HEK293 (cell line): ENCODE measurements at regions not wholly inside any gene's neighbourhood (a gene's known extent, or its start where the extent isn't known, plus 50 kb on each side); places are given as distances from the start of the nearest gene placed in this dataset.

Source experiments
- CTCF ChIA-PET: fragments of 350-600 bp; formaldehyde crosslinking; extraction: SDS; loops from one replicate; lab custom pipeline; 2021; ENCODE audit warnings: antibody characterized with exemption; lab: Yijun Ruan, JAX
- POLR2A ChIA-PET: fragments of 300-600 bp; formaldehyde crosslinking; extraction: SDS; loops from one replicate; lab custom pipeline; 2020; ENCODE audit warnings: antibody characterized with exemption, inconsistent platforms; lab: Yijun Ruan, JAX
- H3K27ac ChIP-seq: fragments of 200-500 bp; sonication (Bioruptor generic); 2 replicates; pipeline ENCODE4 v1.5.1; 2014; ENCODE audit warnings: low read depth, low read length, control low read depth, inconsistent platforms; ENCODE audit errors: extremely low read depth
- H3K36me3 ChIP-seq, 2 experiments: fragments of 200-500 bp in 1 of 2; sonication (Bioruptor generic) in 1 of 2; 1 replicate in 1 of 2; 2 replicates in 1 of 2; pipeline ENCODE4 v1.5.1; 2014 to 2017; ENCODE audit warnings: inconsistent platforms in 2 of 2, low read length in 2 of 2; ENCODE audit not compliant: control insufficient read depth in 2 of 2, insufficient read depth in 1 of 2
- H3K4me1 ChIP-seq: fragments of 200-500 bp; sonication (Bioruptor generic); 2 replicates; pipeline ENCODE4 v1.5.1; 2014; ENCODE audit warnings: mild to moderate bottlenecking, low read length, inconsistent platforms; ENCODE audit not compliant: control insufficient read depth, insufficient read depth
- H3K4me3 ChIP-seq: 2 replicates; pipeline ENCODE4 v1.5.1; 2011; ENCODE audit warnings: low read depth, mild to moderate bottlenecking, control low read depth, low read length, moderate library complexity
- H3K9me3 ChIP-seq: fragments of 200-500 bp; sonication (Bioruptor generic); 2 replicates; pipeline ENCODE4 v1.5.1; 2014; ENCODE audit warnings: low read depth, low read length, inconsistent platforms; ENCODE audit not compliant: control insufficient read depth, insufficient read depth
- CTCF ChIP-seq: fragments of 450-650 bp; formaldehyde crosslinking; IDR thresholded peaks from 2 replicates; pipeline ENCODE4 v1.5.1; 2016; ENCODE audit warnings: missing biosample characterization, missing genetic modification characterization
- IKZF3 ChIP-seq: fragments of 450-650 bp; IDR thresholded peaks from 2 replicates; pipeline ENCODE4 v1.5.0; 2018; ENCODE audit warnings: missing biosample characterization, mild to moderate bottlenecking, missing genetic modification characterization, moderate library complexity
- PRDM1 ChIP-seq: fragments of 450-650 bp; formaldehyde crosslinking; IDR thresholded peaks from 2 replicates; pipeline ENCODE4; 2016; ENCODE audit warnings: missing biosample characterization, missing genetic modification characterization
- TCF7L2 ChIP-seq: IDR thresholded peaks from 2 replicates; pipeline ENCODE4 v1.6.1; 2011; ENCODE audit warnings: low read depth, mild to moderate bottlenecking, inconsistent platforms, low read length, moderate library complexity, borderline replicate concordance
- ZBTB7A ChIP-seq: fragments of 450-650 bp; formaldehyde crosslinking; IDR thresholded peaks from 2 replicates; pipeline ENCODE4 v1.5.1; 2016; ENCODE audit warnings: low read depth, missing biosample characterization, missing genetic modification characterization
- ZFHX2 ChIP-seq: fragments of 450-650 bp; formaldehyde crosslinking; conservative IDR thresholded peaks from 2 replicates; pipeline ENCODE4 v1.5.1; 2016; ENCODE audit warnings: missing biosample characterization, missing genetic modification characterization
- ZFP41 ChIP-seq: fragments of 450-650 bp; formaldehyde crosslinking; IDR thresholded peaks from 2 replicates; pipeline ENCODE4 v1.5.1; 2016; ENCODE audit warnings: missing biosample characterization, missing genetic modification characterization, borderline replicate concordance
- ZNF16 ChIP-seq: fragments of 450-650 bp; formaldehyde crosslinking; IDR thresholded peaks from 2 replicates; pipeline ENCODE4 v1.5.1; 2016; ENCODE audit warnings: low read depth, missing biosample characterization, missing genetic modification characterization
- ZNF223 ChIP-seq: fragments of 450-650 bp; formaldehyde crosslinking; IDR thresholded peaks from 2 replicates; pipeline ENCODE4 v1.5.1; 2016; ENCODE audit warnings: missing biosample characterization, missing genetic modification characterization
- ZNF24 ChIP-seq: fragments of 450-650 bp; formaldehyde crosslinking; IDR thresholded peaks from 2 replicates; pipeline ENCODE4 v1.5.1; 2016; ENCODE audit warnings: missing biosample characterization, missing genetic modification characterization
- ZNF513 ChIP-seq: fragments of 450-650 bp; IDR thresholded peaks from 2 replicates; pipeline ENCODE4 v1.5.1; 2018; ENCODE audit warnings: missing biosample characterization, missing genetic modification characterization
- ZNF544 ChIP-seq: fragments of 450-650 bp; formaldehyde crosslinking; IDR thresholded peaks from 2 replicates; pipeline ENCODE4 v1.5.0; 2017; ENCODE audit warnings: missing biosample characterization, missing genetic modification characterization
- ZNF549 ChIP-seq: fragments of 450-650 bp; IDR thresholded peaks from 2 replicates; pipeline ENCODE4 v1.5.1; 2018; ENCODE audit warnings: missing biosample characterization, missing genetic modification characterization, mild to moderate bottlenecking, inconsistent platforms, moderate library complexity
- ZNF629 ChIP-seq: fragments of 450-650 bp; formaldehyde crosslinking; IDR thresholded peaks from 2 replicates; pipeline ENCODE4 v1.5.1; 2017; ENCODE audit warnings: missing biosample characterization, missing genetic modification characterization
- ZNF777 ChIP-seq: fragments of 450-650 bp; formaldehyde crosslinking; IDR thresholded peaks from 2 replicates; pipeline ENCODE4 v1.5.1; 2017; ENCODE audit warnings: missing biosample characterization, missing genetic modification characterization, borderline replicate concordance
- TF ChIP-seq, protein P1 (sequence below): fragments of 450-650 bp; formaldehyde crosslinking; IDR thresholded peaks from 2 replicates; pipeline ENCODE4 v1.5.1; 2017; ENCODE audit warnings: missing biosample characterization, missing genetic modification characterization
- TF ChIP-seq, protein P2 (sequence below): fragments of 450-650 bp; formaldehyde crosslinking; IDR thresholded peaks from 2 replicates; pipeline ENCODE4 v1.5.1; 2016; ENCODE audit warnings: missing biosample characterization, missing genetic modification characterization, borderline replicate concordance
- TF ChIP-seq, protein P3 (sequence below): fragments of 450-650 bp; formaldehyde crosslinking; IDR thresholded peaks from 2 replicates; pipeline ENCODE4 v1.5.1; 2016; ENCODE audit warnings: missing biosample characterization, missing genetic modification characterization, low read depth
- TF ChIP-seq, protein P4 (sequence below): fragments of 450-650 bp; formaldehyde crosslinking; IDR thresholded peaks from 2 replicates; pipeline ENCODE4 v1.5.1; 2017; ENCODE audit warnings: missing biosample characterization, missing genetic modification characterization
- TF ChIP-seq, protein P5 (sequence below): fragments of 450-650 bp; formaldehyde crosslinking; IDR thresholded peaks from 2 replicates; pipeline ENCODE4 v1.5.1; 2017; ENCODE audit warnings: missing biosample characterization, missing genetic modification characterization

DNA sequence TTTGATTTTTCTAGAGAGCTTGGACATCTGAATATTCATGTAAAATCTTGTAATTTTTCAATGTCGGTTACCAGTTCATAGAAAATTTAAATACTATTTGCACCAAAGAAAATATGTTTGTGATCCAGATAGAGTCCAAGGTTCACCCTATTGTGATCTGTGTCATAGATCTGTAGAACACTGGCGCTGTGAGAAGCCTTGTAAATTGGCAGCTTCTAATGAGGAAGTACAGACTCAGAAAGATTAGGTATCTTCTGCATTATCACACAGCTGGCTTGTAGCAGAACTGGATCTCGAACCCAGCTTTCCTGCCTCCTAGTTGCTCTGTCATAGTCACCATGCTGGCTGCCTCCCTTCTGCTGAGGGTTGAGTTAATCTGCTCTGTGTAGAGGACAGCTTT is 106.5 kb upstream of the PAK3 start:
- no peaks in the 10 kb centered on the region for H3K9me3 ChIP-seq
- no peak for TF ChIP-seq ZBTB7A (tag by site-specific recombination)
- no peak for TF ChIP-seq ZNF777
- TF ChIP-seq, protein P1, sequence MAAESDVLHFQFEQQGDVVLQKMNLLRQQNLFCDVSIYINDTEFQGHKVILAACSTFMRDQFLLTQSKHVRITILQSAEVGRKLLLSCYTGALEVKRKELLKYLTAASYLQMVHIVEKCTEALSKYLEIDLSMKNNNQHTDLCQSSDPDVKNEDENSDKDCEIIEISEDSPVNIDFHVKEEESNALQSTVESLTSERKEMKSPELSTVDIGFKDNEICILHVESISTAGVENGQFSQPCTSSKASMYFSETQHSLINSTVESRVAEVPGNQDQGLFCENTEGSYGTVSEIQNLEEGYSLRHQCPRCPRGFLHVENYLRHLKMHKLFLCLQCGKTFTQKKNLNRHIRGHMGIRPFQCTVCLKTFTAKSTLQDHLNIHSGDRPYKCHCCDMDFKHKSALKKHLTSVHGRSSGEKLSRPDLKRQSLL (tag by site-specific recombination) = no peak
- TF ChIP-seq ZNF16 (tag by site-specific recombination) = no peak
- TF ChIP-seq PRDM1 (tag by site-specific recombination) = no peak
- TF ChIP-seq IKZF3 = no peak
- TF ChIP-seq, protein P2, sequence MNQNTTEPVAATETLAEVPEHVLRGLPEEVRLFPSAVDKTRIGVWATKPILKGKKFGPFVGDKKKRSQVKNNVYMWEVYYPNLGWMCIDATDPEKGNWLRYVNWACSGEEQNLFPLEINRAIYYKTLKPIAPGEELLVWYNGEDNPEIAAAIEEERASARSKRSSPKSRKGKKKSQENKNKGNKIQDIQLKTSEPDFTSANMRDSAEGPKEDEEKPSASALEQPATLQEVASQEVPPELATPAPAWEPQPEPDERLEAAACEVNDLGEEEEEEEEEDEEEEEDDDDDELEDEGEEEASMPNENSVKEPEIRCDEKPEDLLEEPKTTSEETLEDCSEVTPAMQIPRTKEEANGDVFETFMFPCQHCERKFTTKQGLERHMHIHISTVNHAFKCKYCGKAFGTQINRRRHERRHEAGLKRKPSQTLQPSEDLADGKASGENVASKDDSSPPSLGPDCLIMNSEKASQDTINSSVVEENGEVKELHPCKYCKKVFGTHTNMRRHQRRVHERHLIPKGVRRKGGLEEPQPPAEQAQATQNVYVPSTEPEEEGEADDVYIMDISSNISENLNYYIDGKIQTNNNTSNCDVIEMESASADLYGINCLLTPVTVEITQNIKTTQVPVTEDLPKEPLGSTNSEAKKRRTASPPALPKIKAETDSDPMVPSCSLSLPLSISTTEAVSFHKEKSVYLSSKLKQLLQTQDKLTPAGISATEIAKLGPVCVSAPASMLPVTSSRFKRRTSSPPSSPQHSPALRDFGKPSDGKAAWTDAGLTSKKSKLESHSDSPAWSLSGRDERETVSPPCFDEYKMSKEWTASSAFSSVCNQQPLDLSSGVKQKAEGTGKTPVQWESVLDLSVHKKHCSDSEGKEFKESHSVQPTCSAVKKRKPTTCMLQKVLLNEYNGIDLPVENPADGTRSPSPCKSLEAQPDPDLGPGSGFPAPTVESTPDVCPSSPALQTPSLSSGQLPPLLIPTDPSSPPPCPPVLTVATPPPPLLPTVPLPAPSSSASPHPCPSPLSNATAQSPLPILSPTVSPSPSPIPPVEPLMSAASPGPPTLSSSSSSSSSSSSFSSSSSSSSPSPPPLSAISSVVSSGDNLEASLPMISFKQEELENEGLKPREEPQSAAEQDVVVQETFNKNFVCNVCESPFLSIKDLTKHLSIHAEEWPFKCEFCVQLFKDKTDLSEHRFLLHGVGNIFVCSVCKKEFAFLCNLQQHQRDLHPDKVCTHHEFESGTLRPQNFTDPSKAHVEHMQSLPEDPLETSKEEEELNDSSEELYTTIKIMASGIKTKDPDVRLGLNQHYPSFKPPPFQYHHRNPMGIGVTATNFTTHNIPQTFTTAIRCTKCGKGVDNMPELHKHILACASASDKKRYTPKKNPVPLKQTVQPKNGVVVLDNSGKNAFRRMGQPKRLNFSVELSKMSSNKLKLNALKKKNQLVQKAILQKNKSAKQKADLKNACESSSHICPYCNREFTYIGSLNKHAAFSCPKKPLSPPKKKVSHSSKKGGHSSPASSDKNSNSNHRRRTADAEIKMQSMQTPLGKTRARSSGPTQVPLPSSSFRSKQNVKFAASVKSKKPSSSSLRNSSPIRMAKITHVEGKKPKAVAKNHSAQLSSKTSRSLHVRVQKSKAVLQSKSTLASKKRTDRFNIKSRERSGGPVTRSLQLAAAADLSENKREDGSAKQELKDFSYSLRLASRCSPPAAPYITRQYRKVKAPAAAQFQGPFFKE (tag by site-specific recombination) = no peak
- TF ChIP-seq ZNF223 (tag by site-specific recombination) = no peak
- TF ChIP-seq, protein P3, sequence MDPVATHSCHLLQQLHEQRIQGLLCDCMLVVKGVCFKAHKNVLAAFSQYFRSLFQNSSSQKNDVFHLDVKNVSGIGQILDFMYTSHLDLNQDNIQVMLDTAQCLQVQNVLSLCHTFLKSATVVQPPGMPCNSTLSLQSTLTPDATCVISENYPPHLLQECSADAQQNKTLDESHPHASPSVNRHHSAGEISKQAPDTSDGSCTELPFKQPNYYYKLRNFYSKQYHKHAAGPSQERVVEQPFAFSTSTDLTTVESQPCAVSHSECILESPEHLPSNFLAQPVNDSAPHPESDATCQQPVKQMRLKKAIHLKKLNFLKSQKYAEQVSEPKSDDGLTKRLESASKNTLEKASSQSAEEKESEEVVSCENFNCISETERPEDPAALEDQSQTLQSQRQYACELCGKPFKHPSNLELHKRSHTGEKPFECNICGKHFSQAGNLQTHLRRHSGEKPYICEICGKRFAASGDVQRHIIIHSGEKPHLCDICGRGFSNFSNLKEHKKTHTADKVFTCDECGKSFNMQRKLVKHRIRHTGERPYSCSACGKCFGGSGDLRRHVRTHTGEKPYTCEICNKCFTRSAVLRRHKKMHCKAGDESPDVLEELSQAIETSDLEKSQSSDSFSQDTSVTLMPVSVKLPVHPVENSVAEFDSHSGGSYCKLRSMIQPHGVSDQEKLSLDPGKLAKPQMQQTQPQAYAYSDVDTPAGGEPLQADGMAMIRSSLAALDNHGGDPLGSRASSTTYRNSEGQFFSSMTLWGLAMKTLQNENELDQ = no peak
- no peak for TF ChIP-seq ZNF549 (tag by site-specific recombination)
- TF ChIP-seq ZNF24 (tag by site-specific recombination) = no peak
- TF ChIP-seq ZFP41 = no peak
- TF ChIP-seq, protein P4, sequence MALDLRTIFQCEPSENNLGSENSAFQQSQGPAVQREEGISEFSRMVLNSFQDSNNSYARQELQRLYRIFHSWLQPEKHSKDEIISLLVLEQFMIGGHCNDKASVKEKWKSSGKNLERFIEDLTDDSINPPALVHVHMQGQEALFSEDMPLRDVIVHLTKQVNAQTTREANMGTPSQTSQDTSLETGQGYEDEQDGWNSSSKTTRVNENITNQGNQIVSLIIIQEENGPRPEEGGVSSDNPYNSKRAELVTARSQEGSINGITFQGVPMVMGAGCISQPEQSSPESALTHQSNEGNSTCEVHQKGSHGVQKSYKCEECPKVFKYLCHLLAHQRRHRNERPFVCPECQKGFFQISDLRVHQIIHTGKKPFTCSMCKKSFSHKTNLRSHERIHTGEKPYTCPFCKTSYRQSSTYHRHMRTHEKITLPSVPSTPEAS (tag by site-specific recombination) = no peak
- TF ChIP-seq ZFHX2 (tag by site-specific recombination) = no peak
- TF ChIP-seq CTCF (tag by site-specific recombination) = no peak
- TF ChIP-seq TCF7L2 = no peak
- TF ChIP-seq ZNF544 = no peak
- TF ChIP-seq, protein P5, sequence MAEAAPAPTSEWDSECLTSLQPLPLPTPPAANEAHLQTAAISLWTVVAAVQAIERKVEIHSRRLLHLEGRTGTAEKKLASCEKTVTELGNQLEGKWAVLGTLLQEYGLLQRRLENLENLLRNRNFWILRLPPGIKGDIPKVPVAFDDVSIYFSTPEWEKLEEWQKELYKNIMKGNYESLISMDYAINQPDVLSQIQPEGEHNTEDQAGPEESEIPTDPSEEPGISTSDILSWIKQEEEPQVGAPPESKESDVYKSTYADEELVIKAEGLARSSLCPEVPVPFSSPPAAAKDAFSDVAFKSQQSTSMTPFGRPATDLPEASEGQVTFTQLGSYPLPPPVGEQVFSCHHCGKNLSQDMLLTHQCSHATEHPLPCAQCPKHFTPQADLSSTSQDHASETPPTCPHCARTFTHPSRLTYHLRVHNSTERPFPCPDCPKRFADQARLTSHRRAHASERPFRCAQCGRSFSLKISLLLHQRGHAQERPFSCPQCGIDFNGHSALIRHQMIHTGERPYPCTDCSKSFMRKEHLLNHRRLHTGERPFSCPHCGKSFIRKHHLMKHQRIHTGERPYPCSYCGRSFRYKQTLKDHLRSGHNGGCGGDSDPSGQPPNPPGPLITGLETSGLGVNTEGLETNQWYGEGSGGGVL (tag by site-specific recombination) = no peak
- no peak for TF ChIP-seq ZNF629
- no peak for TF ChIP-seq ZNF513
- CTCF ChIA-PET = interaction anchor here (0.7 to 1.7 kb wide), 3 partner anchors 110 to 255 kb away, joined by 3 to 6 read pairs (median 4); no protein-coding TSS in a partner anchor

More for the DNA sequence above, 106.5 kb upstream of the PAK3 start:
- no peaks in the 10 kb centered on the region for H3K4me1 ChIP-seq
- H3K27ac ChIP-seq = no peak overlapping the region
- no peaks in the 10 kb centered on the region for H3K36me3 ChIP-seq
- H3K4me3 ChIP-seq = no peak overlapping the region
- POLR2A ChIA-PET = no interaction called here
